ENCODE measurements at regions not wholly inside any gene's neighbourhood (a gene's known extent, or its start where the extent isn't known, plus 50 kb on each side); places are given as distances from the start of the nearest gene placed in this dataset.

DNA sequence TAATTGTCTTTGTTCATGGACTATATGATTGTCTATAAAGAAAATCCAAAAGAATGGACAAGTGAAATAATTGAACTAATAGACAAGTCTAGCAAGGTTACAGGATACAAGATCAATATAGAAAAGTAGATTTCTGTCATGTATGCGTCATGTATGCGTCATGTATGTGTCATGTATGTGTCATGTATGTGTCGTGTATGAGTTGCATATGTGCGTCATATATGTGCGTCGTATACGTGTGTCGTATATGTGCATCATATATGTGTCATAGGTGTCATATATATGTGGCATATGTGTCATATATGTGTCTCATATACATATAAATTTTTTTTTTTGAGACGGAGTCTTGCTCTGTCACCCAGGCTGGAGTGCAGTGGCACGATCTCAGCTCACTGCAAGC is 516.8 kb downstream of the NOVA1 start:
- no peak for TF ChIP-seq EP300 (IDR thresholded peaks at IDR 0.05)
- TF ChIP-seq, protein P1, sequence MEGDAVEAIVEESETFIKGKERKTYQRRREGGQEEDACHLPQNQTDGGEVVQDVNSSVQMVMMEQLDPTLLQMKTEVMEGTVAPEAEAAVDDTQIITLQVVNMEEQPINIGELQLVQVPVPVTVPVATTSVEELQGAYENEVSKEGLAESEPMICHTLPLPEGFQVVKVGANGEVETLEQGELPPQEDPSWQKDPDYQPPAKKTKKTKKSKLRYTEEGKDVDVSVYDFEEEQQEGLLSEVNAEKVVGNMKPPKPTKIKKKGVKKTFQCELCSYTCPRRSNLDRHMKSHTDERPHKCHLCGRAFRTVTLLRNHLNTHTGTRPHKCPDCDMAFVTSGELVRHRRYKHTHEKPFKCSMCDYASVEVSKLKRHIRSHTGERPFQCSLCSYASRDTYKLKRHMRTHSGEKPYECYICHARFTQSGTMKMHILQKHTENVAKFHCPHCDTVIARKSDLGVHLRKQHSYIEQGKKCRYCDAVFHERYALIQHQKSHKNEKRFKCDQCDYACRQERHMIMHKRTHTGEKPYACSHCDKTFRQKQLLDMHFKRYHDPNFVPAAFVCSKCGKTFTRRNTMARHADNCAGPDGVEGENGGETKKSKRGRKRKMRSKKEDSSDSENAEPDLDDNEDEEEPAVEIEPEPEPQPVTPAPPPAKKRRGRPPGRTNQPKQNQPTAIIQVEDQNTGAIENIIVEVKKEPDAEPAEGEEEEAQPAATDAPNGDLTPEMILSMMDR (IDR thresholded peaks at IDR 0.05) = no peak
- no peak for TF ChIP-seq POLR2A (IDR thresholded peaks at IDR 0.05)

All from ovary (tissue), 3 donors.